Lung (tissue), 11 donors: ENCODE measurements at regions not wholly inside any gene's neighbourhood (a gene's known extent, or its start where the extent isn't known, plus 50 kb on each side); places are given as distances from the start of the nearest gene placed in this dataset.
"Not testable (repeated sequence)": the region's sequence is repeated elsewhere in the genome, so short reads cannot be mapped to it uniquely, and the experiment has no call there.

Source experiments
- ATAC-seq: fragments of 200-7000 bp; cut with Tn5 transposase; one replicate; pipeline ENCODE4 v1.9.1; 2020; ENCODE audit warnings: moderate number of reproducible peaks; ENCODE audit not compliant: insufficient read depth, low FRiP score
- DNase-seq, 3 donors: peaks; one replicate each; pipeline ENCODE4 v3.0.0-alpha.2; 2013 to 2017
- H3K27ac ChIP-seq, 2 donors: one replicate each; pipeline ENCODE4 v1.5.1; 2013; ENCODE audit warnings: mild to moderate bottlenecking in 2 of 2, moderate library complexity in 2 of 2, control low read depth in 1 of 2, inconsistent platforms in 1 of 2, low read depth in 1 of 2, low read length in 1 of 2
- H3K27me3 ChIP-seq, 3 donors: one replicate each; pipeline ENCODE4 v1.5.1; 2013; ENCODE audit warnings: low read length in 2 of 3; ENCODE audit not compliant: control insufficient read depth in 3 of 3, insufficient read depth in 3 of 3
- H3K36me3 ChIP-seq, 4 donors: one replicate each; pipeline ENCODE4 v1.5.1; 2013; ENCODE audit warnings: low read length in 4 of 4, mild to moderate bottlenecking in 1 of 4, moderate library complexity in 1 of 4; ENCODE audit not compliant: control insufficient read depth in 4 of 4, insufficient read depth in 4 of 4
- H3K4me1 ChIP-seq, 5 donors: one replicate each; pipeline ENCODE4 v1.5.1; 2013; ENCODE audit warnings: low read length in 5 of 5, mild to moderate bottlenecking in 2 of 5, moderate library complexity in 1 of 5; ENCODE audit not compliant: control insufficient read depth in 5 of 5, insufficient read depth in 5 of 5
- H3K4me3 ChIP-seq: one replicate; pipeline ENCODE4 v1.5.1; 2013; ENCODE audit warnings: mild to moderate bottlenecking, control low read depth, moderate library complexity
- H3K9ac ChIP-seq, 2 donors: one replicate each; pipeline ENCODE4 v1.5.1; 2013; ENCODE audit warnings: low read length in 2 of 2, control low read depth in 1 of 2; ENCODE audit not compliant: insufficient read depth in 1 of 2
- H3K9me3 ChIP-seq, 4 donors: one replicate each; pipeline ENCODE4 v1.5.1; 2013; ENCODE audit warnings: low read length in 3 of 4, mild to moderate bottlenecking in 1 of 4, moderate library complexity in 1 of 4; ENCODE audit not compliant: control insufficient read depth in 4 of 4, insufficient read depth in 3 of 4
- WGBS, 2 donors: extraction: QIAGEN DNeasy Blood & Tissue Kit; methylation state at CpG; one replicate each; pipeline ENCODE4 v1.1.7; 2013; 5-methylcytosine and 5-hydroxymethylcytosine counted together
- TF ChIP-seq, protein P1 (sequence below): IDR thresholded peaks from 2 replicates; pipeline ENCODE4 v1.5.1; 2012; ENCODE audit warnings: mild to moderate bottlenecking; ENCODE audit errors: control extremely low read depth, extremely low read depth
- donor health status: control.
- donor health status: control.
- donor health status: Bipolar disorder and iron deficiency.
- donor health status: healthy.
- donor health status: DM: yes; HTN: yes; CAD: no.

GRCh38 chr20:47926731-47927130 is 141.4 kb upstream of the SULF2 start:
- H3K9ac ChIP-seq = no peak overlapping the region
- H3K4me1 ChIP-seq = peaks cover 0 to 8% (median 0%) of the 10 kb centered on the region in 5 donors
- DNase-seq (no peak), ATAC-seq (no peak)
- H3K4me3 ChIP-seq = no peak overlapping the region
- no peaks in the 10 kb centered on the region for H3K36me3 ChIP-seq
- H3K9me3 ChIP-seq = peaks cover 0 to 5% (median 0%) of the 10 kb centered on the region in 4 donors
- TF ChIP-seq, protein P1, sequence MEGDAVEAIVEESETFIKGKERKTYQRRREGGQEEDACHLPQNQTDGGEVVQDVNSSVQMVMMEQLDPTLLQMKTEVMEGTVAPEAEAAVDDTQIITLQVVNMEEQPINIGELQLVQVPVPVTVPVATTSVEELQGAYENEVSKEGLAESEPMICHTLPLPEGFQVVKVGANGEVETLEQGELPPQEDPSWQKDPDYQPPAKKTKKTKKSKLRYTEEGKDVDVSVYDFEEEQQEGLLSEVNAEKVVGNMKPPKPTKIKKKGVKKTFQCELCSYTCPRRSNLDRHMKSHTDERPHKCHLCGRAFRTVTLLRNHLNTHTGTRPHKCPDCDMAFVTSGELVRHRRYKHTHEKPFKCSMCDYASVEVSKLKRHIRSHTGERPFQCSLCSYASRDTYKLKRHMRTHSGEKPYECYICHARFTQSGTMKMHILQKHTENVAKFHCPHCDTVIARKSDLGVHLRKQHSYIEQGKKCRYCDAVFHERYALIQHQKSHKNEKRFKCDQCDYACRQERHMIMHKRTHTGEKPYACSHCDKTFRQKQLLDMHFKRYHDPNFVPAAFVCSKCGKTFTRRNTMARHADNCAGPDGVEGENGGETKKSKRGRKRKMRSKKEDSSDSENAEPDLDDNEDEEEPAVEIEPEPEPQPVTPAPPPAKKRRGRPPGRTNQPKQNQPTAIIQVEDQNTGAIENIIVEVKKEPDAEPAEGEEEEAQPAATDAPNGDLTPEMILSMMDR = no peak
- peaks cover 0 to 14% (median 13%) of the 10 kb centered on the region in 3 donors for H3K27me3 ChIP-seq
- no peak overlapping the region for H3K27ac ChIP-seq
- WGBS, 2 donors = 85 to 96% methylated on average over 4 of the region's 4 CpGs

DNA sequence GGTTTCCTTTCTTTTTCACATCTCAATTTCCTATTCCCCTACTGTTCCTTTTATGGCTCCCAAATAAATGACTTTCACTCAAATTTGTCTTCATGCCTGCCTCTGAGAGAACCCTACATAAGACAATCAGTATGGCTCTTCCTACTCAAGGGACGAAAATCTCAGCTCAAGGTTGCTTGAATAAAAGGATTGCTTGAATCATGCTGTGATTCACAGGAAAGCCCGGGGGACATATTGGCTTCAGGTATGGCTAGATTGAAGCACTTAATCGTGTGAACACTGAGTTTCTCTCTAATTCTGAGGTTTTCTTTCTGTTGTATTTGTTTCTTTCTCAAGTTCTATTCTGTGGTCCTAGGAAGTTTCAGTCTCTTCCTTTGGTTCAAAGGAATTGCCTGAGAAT is 140.3 kb upstream of the SULF2 start:
- TF ChIP-seq, protein P1 = no peak
- H3K36me3 ChIP-seq = no peaks in the 10 kb centered on the region
- no peak overlapping the region for H3K9ac ChIP-seq
- ATAC-seq (no peak), DNase-seq (no peak)
- H3K4me1 ChIP-seq = peaks cover 0 to 8% (median 0%) of the 10 kb centered on the region in 5 donors
- 74 to 85% methylated on average over 3 of the region's 3 CpGs for WGBS, 2 donors
- peaks cover 0 to 14% (median 13%) of the 10 kb centered on the region in 3 donors for H3K27me3 ChIP-seq
- H3K4me3 ChIP-seq = no peak overlapping the region
- H3K27ac ChIP-seq = no peak overlapping the region
- H3K9me3 ChIP-seq = peaks cover 0 to 2% (median 0%) of the 10 kb centered on the region in 4 donors

DNA sequence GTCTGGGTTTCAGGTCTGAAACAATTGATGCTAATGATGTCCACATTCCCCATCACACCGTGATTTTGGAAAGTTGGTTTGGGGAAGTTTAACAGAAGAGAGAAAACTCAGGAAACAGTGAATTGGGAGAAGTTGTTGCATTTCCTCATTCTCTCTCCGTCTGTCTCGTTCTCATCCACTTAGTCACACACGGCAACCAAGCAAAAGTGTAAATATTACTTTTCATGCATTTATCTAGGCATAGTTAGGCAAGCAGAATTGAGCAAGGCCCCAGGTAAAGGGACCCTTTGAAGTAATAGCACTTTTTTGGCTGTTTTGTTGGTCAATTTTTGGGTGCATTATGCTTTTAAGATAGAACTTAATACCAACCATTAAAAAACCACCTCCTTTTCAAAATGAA is 137.0 kb upstream of the SULF2 start:
- H3K4me1 ChIP-seq = peaks cover 0 to 8% (median 0%) of the 10 kb centered on the region in 5 donors
- H3K9ac ChIP-seq = no peak overlapping the region
- no peak overlapping the region for H3K4me3 ChIP-seq
- DNase-seq = peak in 2 of 3 donors; percentile 1 to 14
- TF ChIP-seq, protein P1 = no peak
- WGBS, 2 donors = 13 to 38% methylated on average over 4 of the region's 4 CpGs
- no peaks in the 10 kb centered on the region for H3K36me3 ChIP-seq
- peaks cover 0 to 10% (median 3%) of the 10 kb centered on the region in 4 donors for H3K9me3 ChIP-seq
- H3K27ac ChIP-seq = no peak overlapping the region
- peaks cover 0 to 25% (median 16%) of the 10 kb centered on the region in 3 donors for H3K27me3 ChIP-seq
- ATAC-seq = no peak

- peak; percentile 36 to 57 (median 40) for DNase-seq
- peaks cover 0 to 25% (median 16%) of the 10 kb centered on the region in 3 donors for H3K27me3 ChIP-seq
- H3K9me3 ChIP-seq, H3K27ac ChIP-seq, H3K9ac ChIP-seq, ATAC-seq, H3K4me1 ChIP-seq, H3K36me3 ChIP-seq, H3K4me3 ChIP-seq: not testable (repeated sequence)
- 47 to 62% methylated on average over 7 of the region's 9 CpGs for whole genome bisulfite sequencing, 2 donors
These were observed 136.5 kb upstream of the SULF2 start for GRCh38 chr20:47921829-47922228.
